ENCODE measurements at regions not wholly inside any gene's neighbourhood (a gene's known extent, or its start where the extent isn't known, plus 50 kb on each side); places are given as distances from the start of the nearest gene placed in this dataset.

GRCh38 chr6:166739976-166740318 lies 112.9 kb upstream of the RPS6KA2 start:
- no peak for TF ChIP-seq GATA3 (IDR thresholded peaks at IDR 0.05; ENCODE audit: low read depth, low read length)
- no peak for TF ChIP-seq GATA2 (IDR thresholded peaks at IDR 0.05; ENCODE audit: low read depth, low read length)
